Astrocyte (in vitro differentiated cells and primary cell): ENCODE measurements at regions not wholly inside any gene's neighbourhood (a gene's known extent, or its start where the extent isn't known, plus 50 kb on each side); places are given as distances from the start of the nearest gene placed in this dataset.

Experiments
- EZH2 ChIP-seq: IDR thresholded peaks from 2 replicates; pipeline ENCODE4 v1.6.1; 2012; ENCODE audit warnings: mild to moderate bottlenecking, low read length, inconsistent platforms; ENCODE audit not compliant: insufficient read depth
- TF ChIP-seq, protein P1 (sequence below): IDR thresholded peaks from 2 replicates; pipeline ENCODE4 v1.5.1; 2011; ENCODE audit warnings: low read depth, mild to moderate bottlenecking, inconsistent platforms, low read length, moderate library complexity; ENCODE audit not compliant: insufficient read depth

DNA sequence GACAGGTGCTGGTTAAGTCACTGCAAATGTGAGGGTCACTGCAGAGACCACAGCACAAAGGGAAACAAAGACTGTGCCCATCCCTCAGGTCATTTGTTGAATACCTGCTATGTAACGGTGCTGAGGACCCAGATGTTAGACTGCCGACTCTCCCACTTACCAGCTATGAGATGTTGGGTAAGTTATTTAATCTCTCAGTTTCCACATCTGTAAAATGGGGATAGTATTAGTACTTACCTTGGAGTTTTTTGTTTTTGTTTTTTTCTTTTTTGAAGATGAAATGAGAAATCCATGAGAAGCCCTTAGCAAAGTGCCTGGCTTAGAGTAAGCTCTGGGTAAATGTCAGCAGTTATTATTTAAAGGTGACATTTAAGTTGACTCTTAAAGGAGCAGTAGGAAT, 50.5 kb upstream of the PMFBP1 start:
- TF ChIP-seq, protein P1, sequence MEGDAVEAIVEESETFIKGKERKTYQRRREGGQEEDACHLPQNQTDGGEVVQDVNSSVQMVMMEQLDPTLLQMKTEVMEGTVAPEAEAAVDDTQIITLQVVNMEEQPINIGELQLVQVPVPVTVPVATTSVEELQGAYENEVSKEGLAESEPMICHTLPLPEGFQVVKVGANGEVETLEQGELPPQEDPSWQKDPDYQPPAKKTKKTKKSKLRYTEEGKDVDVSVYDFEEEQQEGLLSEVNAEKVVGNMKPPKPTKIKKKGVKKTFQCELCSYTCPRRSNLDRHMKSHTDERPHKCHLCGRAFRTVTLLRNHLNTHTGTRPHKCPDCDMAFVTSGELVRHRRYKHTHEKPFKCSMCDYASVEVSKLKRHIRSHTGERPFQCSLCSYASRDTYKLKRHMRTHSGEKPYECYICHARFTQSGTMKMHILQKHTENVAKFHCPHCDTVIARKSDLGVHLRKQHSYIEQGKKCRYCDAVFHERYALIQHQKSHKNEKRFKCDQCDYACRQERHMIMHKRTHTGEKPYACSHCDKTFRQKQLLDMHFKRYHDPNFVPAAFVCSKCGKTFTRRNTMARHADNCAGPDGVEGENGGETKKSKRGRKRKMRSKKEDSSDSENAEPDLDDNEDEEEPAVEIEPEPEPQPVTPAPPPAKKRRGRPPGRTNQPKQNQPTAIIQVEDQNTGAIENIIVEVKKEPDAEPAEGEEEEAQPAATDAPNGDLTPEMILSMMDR = no peak
- no peak for TF ChIP-seq EZH2
